Esophagus muscularis mucosa (tissue), 4 donors: ENCODE measurements at regions not wholly inside any gene's neighbourhood (a gene's known extent, or its start where the extent isn't known, plus 50 kb on each side); places are given as distances from the start of the nearest gene placed in this dataset.
"Not testable (repeated sequence)": the region's sequence is repeated elsewhere in the genome, so short reads cannot be mapped to it uniquely, and the experiment has no call there.

Experiments
- DNase-seq: peaks from one replicate; pipeline ENCODE4 v3.0.0-alpha.2; 2017; ENCODE audit errors: extremely low spot score
- H3K27ac ChIP-seq, 4 donors: fragments of 200-600 bp; sonication (generic); replicated peaks in 1 of 4; 1 replicate in 3 of 4; 2 replicates in 1 of 4; pipeline ENCODE4 v1.5.1; 2016 to 2019; ENCODE audit warnings: mild to moderate bottlenecking in 1 of 4
- H3K27me3 ChIP-seq, 4 donors: fragments of 200-600 bp; sonication (generic); one replicate each; pipeline versions ENCODE4 v1.5.1 to v1.6.0; 2016 to 2019
- H3K36me3 ChIP-seq, 4 donors: fragments of 200-600 bp; sonication (generic); one replicate each; pipeline ENCODE4 v1.5.1; 2016 to 2019
- H3K4me1 ChIP-seq, 4 donors: fragments of 200-600 bp; sonication (generic); one replicate each; pipeline ENCODE4 v1.5.1; 2016 to 2019
- H3K4me3 ChIP-seq, 4 donors: fragments of 200-600 bp; sonication (generic); 1 replicate in 2 of 4; 2 replicates in 2 of 4; pipeline ENCODE4 v1.5.1; 2016 to 2019; ENCODE audit warnings: mild to moderate bottlenecking in 4 of 4, moderate library complexity in 1 of 4
- H3K9me3 ChIP-seq, 4 donors: fragments of 200-600 bp; sonication (generic); 1 replicate in 3 of 4; 2 replicates in 1 of 4; pipeline ENCODE4 v1.5.1; 2016 to 2019
- CTCF ChIP-seq, 3 experiments: fragments of 200-600 bp in 2 of 3; fragments of 450-650 bp in 1 of 3; sonication (generic) in 2 of 3; IDR thresholded peaks; one replicate each; pipeline ENCODE4 v1.5.1; 2017 to 2019; ENCODE audit warnings: antibody characterized with exemption in 3 of 3, mild to moderate bottlenecking in 2 of 3, moderate library complexity in 1 of 3
- EP300 ChIP-seq: sonication (generic); formaldehyde crosslinking; IDR thresholded peaks from one replicate; pipeline ENCODE4 v1.6.1; 2017; ENCODE audit warnings: antibody characterized with exemption
- POLR2A ChIP-seq: fragments of 450-650 bp; IDR thresholded peaks from one replicate; pipeline ENCODE4 v1.6.1; 2017; ENCODE audit warnings: antibody characterized with exemption, moderate library complexity, mild to moderate bottlenecking, low read depth
- POLR2AphosphoS5 ChIP-seq, 2 donors: sonication (generic); formaldehyde crosslinking; IDR thresholded peaks; one replicate each; pipeline ENCODE4 v1.6.1; 2017; ENCODE audit warnings: antibody characterized with exemption in 2 of 2
- WGBS: methylation state at CpG from one replicate; pipeline ENCODE4 v1.1.5; 2018; 5-methylcytosine and 5-hydroxymethylcytosine counted together
- intact Hi-C: fragments of 100-400 bp; cut with DNase I; formaldehyde crosslinking; loops from one replicate; pipeline ENCODE4 v1.15.1; 2023

GRCh38 chr13:82062772-82063171 is 1721.8 kb upstream of the SPRY2 start:
- H3K36me3 ChIP-seq = no peaks in the 10 kb centered on the region
- no peaks in the 10 kb centered on the region for H3K27me3 ChIP-seq
- no peak overlapping the region for H3K4me3 ChIP-seq
- intact Hi-C loops = no loop called here
- DNase-seq = no peak
- H3K4me1 ChIP-seq = no peaks in the 10 kb centered on the region
- H3K9me3 ChIP-seq = no peaks in the 10 kb centered on the region
- no peak overlapping the region for H3K27ac ChIP-seq
- WGBS = 53% methylated on average over 4 of the region's 4 CpGs
- TF ChIP-seq POLR2AphosphoS5 (IDR thresholded peaks at IDR 0.05) = no peak
- no peak for TF ChIP-seq CTCF (IDR thresholded peaks at IDR 0.05)
- no peak for TF ChIP-seq EP300
- TF ChIP-seq POLR2A = no peak

GRCh38 chr13:82058364-82058763 is 1717.4 kb upstream of the SPRY2 start:
- no peak for DNase-seq
- Histone ChIP-seq H3K36me3 (no peaks in the 10 kb centered on the region), H3K27me3 (no peaks in the 10 kb centered on the region), H3K27ac (no peak overlapping the region), H3K4me3 (no peak overlapping the region), H3K4me1 (no peaks in the 10 kb centered on the region), H3K9me3 (no peaks in the 10 kb centered on the region)
- intact Hi-C loops = no loop called here
- no peak for TF ChIP-seq POLR2A
- TF ChIP-seq CTCF (IDR thresholded peaks at IDR 0.05) = no peak
- no peak for TF ChIP-seq EP300
- no peak for TF ChIP-seq POLR2AphosphoS5 (IDR thresholded peaks at IDR 0.05)
- WGBS = 77% methylated on average over 2 of the region's 2 CpGs

- H3K36me3 ChIP-seq, H3K4me3 ChIP-seq, H3K27me3 ChIP-seq, H3K9me3 ChIP-seq, H3K27ac ChIP-seq, intact Hi-C loops, H3K4me1 ChIP-seq, DNase-seq: not testable (repeated sequence)
- 95% methylated on average over 14 of the region's 23 CpGs for WGBS
Measured at GRCh38 chr13:82045316-82045715, 1704.4 kb upstream of the SPRY2 start.

GRCh38 chr13:82036602-82037001 is 1695.7 kb upstream of the SPRY2 start:
- no peak for DNase-seq
- H3K27ac ChIP-seq = no peak overlapping the region
- H3K9me3 ChIP-seq = no peaks in the 10 kb centered on the region
- H3K27me3 ChIP-seq = no peaks in the 10 kb centered on the region
- intact Hi-C loops = no loop called here
- TF ChIP-seq POLR2A (no peak), CTCF (IDR thresholded peaks at IDR 0.05) (no peak), POLR2AphosphoS5 (IDR thresholded peaks at IDR 0.05) (no peak), EP300 (no peak)
- no peaks in the 10 kb centered on the region for H3K4me1 ChIP-seq
- H3K4me3 ChIP-seq = no peak overlapping the region
- WGBS = 65% methylated on average over 1 of the region's 1 CpG
- H3K36me3 ChIP-seq = no peaks in the 10 kb centered on the region

- H3K9me3 ChIP-seq = no peaks in the 10 kb centered on the region
- no peak overlapping the region for H3K4me3 ChIP-seq
- H3K4me1 ChIP-seq = no peaks in the 10 kb centered on the region
- no peaks in the 10 kb centered on the region for H3K27me3 ChIP-seq
- no peaks in the 10 kb centered on the region for H3K36me3 ChIP-seq
- TF ChIP-seq EP300 = no peak
- TF ChIP-seq CTCF (IDR thresholded peaks at IDR 0.05) = no peak
- no peak for TF ChIP-seq POLR2A
- no peak for TF ChIP-seq POLR2AphosphoS5 (IDR thresholded peaks at IDR 0.05)
- intact Hi-C loops = no loop called here
- no peak for DNase-seq
- no peak overlapping the region for H3K27ac ChIP-seq
- WGBS = 38% methylated on average over 1 of the region's 1 CpG
Measured at GRCh38 chr13:82011355-82011754, 1670.4 kb upstream of the SPRY2 start.
